NCI-H748 treated with DMSO at 0.1 percent for 48 hours (cell line): ENCODE measurements at regions not wholly inside any gene's neighbourhood (a gene's known extent, or its start where the extent isn't known, plus 50 kb on each side); places are given as distances from the start of the nearest gene placed in this dataset.
"Not testable (repeated sequence)": the region's sequence is repeated elsewhere in the genome, so short reads cannot be mapped to it uniquely, and the experiment has no call there.

Experiments
- DNase-seq: peaks from one replicate; lab custom pipeline; 2025; lab: John Stamatoyannopoulos, UW

DNA sequence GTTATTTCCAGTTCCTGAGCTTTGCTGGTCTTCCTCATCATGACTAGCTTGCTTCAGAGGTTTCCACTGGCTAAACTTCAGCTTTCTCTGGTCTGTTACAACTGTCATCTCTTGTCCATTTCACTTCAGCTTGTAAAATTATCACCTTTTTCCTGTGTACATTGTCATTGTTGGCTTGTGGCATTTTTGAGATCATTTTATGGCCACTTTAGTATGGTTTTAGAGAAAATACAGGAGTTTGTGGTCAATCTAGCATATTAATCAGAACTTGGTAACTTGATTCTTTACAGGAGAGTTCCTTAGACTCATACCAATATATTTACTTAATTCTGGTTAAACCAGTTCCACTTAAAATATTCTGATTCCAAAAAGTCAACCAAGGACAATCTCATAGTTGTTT, 235.9 kb upstream of the KITLG start:
- DNase-seq = no peak

- no peak for DNase-seq
Measured at GRCh38 chr12:88814779-88815178, 234.5 kb upstream of the KITLG start.

- no peak for DNase-seq
Measured at GRCh38 chr12:88812610-88813009, 232.3 kb upstream of the KITLG start.

- no peak for DNase-seq
Measured at GRCh38 chr12:88810806-88811205, 230.5 kb upstream of the KITLG start.

GRCh38 chr12:88809841-88810240, 229.6 kb upstream of the KITLG start:
- DNase-seq = not testable (repeated sequence)

DNA sequence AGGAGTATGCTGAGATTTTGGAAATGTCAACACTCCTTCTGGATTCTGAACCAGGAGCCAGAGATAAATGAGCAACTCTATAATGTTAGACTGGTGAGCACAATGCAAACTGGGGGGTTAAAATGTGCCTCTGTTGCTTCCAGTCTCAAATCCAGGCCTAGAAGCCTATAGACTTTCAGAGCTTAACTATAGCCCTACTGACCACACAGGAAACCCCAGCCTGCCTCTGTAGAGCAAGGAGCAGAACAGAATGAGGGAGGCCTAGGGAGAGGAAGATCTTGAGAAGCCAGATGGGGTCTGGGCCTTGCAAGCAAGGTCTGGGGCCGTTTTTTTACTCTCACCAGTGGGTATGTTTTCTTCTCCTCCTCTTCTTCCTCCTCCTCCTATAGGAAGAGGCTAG, 225.4 kb upstream of the KITLG start:
- DNase-seq = no peak

DNA sequence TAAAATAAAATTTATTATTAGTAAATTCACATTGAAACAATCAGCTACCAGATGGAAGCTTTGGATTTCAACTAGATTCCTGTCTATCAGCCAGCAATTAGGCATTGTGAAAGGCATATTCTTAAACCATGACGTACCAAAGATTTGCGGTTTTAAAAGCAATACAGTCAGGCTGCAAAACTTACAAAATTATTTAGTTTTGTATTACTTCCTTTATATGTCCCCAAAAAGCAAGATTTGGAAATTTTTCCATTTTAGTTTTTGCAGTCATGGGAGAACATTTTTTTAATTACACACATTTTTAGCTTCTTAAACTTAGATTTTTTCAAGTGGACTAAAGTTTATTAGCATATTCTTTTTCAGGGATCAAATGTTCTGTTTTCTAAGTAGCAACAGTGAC, 225.0 kb upstream of the KITLG start:
- no peak for DNase-seq

DNA sequence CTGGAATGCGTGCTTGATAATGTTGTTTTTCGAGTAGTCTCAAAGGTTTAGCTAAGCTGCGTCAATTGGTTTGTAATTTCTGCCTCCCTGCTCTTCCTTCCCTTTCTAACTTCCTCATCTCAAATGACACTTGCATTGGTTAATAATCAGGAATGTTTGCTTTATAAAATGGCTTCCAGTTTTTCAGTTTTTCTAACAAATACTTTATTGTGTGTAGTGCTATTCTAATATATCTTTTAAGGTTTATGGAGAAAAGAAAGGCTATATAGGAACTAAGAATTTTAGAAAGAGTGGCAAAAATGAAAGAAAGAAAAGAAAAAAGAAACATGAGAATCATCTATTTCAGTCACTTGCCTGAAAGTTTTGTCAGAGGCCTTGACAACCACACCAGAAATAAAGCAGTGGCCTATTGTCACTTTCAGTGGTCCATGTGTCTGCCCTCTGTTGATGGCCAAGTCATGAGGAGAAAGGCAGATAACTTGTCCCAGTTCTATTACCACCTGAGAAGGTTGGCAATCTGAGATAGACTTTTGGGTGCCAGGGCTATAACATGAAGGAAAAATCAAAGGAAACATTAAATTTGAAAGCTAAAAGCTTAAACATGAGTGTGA, 221.9 kb upstream of the KITLG start:
- DNase-seq = no peak

DNA sequence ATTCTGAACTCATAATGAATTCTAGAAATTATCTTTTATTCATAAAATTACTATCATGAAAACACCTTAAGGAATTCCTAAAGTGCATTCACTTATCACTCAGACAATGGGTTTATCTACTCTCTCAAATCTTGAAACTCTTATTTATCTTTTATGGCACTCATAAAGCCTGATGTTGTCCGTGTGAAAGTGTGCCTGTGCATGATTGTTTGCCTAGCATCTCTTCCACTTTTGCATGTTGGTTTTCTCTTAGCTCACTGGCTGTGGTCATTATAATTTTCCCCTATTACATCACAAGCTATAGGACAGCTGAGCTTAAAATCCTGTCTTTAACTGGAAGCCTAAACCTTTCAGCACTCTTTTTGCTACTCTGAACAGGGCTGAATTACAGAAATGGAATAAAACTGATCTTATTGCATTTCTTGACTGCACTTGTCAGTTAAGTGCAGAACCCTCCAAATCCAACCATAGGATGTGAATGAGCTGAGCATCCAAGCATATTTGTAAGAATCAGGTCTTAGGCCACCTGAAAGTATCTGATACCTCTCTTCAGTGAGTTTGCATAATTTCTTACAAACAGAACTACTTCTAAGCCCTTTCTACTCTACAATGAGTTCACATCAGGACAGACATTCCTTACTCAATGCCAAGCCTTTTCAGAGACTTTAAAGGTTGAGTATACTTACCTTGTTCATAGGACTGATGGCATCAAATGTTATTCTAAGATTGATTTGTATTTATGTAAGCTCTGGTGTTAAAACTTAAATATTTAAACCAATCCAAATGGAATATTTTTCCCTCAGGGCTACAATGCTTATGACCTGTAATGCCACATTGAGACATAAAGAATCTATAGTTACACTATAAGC, 221.2 kb upstream of the KITLG start:
- DNase-seq = no peak

DNA sequence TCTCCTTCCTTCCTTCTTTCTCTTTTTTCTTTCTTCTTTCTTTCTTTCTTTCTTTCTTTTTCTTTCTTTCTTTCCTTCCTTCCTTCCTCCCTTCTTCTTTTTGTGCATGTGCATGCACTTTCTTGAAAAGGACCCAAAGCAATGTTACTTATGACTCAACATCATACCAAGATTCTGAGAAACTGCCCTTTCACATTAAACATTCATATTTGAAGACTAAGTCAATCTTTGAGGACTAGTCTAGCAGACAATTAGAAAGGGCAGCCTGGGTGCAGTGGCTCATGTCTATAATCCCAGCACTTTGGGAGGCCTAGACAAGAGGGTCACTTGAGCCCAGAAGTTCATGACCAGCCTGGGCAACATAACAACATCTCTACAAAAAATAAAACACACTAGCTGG, 212.8 kb upstream of the KITLG start:
- DNase-seq = no peak

- DNase-seq = no peak
Measured at GRCh38 chr12:88790231-88790630, 210.0 kb upstream of the KITLG start.

- no peak for DNase-seq
Measured at GRCh38 chr12:88784166-88784565, 203.9 kb upstream of the KITLG start.

GRCh38 chr12:88782351-88782750, 202.1 kb upstream of the KITLG start:
- no peak for DNase-seq

GRCh38 chr12:88781909-88782308, 201.6 kb upstream of the KITLG start:
- DNase-seq = no peak

- no peak for DNase-seq
Measured at GRCh38 chr12:88778064-88778463, 197.8 kb upstream of the KITLG start.

DNA sequence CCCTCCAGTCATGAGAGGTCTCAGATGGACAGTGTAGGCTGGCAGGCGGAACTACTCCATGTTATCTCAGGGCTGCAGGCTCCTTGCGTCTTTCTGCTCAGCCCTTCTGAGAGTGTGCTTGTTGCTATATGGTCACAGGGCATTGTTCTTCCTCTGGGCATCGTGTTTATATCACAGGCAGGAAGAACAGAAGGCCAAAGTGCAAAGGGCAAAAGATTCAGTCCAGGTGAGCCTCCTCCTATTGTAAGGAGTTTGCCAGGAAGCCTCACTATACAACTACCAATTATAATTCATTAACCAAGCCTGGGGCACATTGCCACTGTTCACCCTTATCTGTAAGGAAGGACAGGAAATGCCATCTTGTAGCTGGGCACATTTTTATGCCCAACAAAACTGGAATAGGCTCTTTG, 195.5 kb upstream of the KITLG start:
- no peak for DNase-seq

GRCh38 chr12:88767699-88768098, 187.4 kb upstream of the KITLG start:
- no peak for DNase-seq

DNA sequence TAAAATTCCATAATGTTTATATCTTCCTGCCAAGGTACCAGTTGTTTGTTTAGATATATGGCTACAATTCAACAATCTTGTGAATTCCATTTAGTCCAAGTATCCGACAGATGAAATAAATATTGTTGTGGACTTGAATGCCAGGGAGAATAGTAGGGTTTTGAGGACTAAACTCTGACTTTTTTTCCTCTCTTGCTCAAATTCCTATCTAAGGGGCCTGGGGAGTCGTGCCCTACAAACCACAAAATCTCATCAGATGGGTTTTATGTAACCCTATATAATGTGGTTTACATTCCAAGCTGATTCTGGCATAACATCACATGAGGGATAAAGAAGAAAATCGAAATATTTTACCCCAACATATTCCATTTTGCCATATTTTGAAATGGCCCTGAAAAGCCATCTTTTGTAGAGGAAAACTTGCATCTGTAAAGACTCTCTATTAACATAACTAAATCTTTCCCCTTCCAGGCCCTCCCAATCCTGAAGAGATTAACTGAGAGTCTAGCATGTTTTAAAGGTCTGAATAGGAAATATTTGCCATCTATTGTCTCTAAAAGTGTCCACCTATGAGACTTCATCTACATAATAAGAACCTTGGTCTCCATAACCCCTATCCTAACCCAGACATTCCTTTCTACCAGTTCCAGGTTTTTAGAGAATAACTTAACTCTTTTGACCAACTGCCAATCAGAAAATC, 184.7 kb upstream of the KITLG start:
- no peak for DNase-seq

GRCh38 chr12:88763536-88764100, 183.3 kb upstream of the KITLG start:
- no peak for DNase-seq

- no peak for DNase-seq
Measured at GRCh38 chr12:88758176-88758575, 177.9 kb upstream of the KITLG start.

DNA sequence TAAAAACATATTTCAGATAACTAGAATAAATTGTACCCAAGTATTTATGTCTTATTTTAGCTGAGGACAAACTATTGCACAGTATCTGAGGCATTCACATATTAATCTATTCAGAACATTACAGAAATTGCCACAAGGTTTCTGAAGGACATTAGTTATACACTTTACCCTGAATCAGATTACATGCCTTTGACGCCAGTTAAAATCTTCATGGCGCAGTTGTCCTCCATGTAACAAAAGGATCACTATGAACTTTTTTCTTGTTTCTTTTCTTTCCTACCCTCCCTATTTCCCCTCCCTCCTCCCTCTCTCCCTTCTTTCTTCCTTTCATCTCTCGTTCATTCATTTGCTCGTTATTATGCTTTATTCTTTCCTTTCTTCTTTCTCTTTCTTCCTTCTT, 176.6 kb upstream of the KITLG start:
- DNase-seq = no peak

DNA sequence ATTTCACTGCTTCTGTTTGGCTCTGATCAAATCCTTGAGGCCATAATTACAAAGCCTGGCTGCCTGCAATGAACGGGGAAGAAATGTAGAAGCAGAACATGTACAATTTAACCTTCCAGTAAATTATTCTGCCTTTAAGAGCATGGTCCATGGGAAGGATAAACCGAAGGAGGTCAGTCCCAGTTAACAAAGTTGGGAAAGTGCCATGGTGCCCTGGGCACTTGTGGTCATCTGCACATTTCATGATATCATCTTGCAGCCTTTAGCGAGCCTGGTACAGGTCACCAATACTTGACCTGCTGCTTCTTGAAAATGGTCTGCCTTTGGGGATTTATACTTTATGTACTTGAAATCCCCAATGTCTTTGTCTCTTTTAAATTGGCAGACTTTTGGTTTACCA, 175.9 kb upstream of the KITLG start:
- no peak for DNase-seq

DNA sequence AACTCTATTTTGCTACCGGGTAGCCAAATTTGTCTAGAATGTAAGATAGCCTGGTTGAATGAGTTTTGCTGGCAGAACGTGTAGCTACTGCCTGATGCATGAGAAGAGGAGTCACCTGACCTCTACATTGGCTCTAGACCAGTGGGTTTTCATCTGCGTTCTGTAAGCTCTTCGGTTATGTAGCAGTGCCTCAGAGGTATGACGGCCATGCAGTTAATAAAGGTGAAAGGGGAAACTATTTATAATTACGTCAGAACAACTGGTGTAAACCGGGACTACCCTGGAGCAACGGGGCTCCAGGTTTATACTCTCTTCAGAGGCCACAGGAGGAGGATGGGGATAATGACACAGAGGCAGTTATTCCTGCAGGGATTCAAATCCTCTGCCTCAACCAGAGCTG, 173.4 kb upstream of the KITLG start:
- DNase-seq = no peak
